OCI-LY3 (cell line): ENCODE measurements at regions not wholly inside any gene's neighbourhood (a gene's known extent, or its start where the extent isn't known, plus 50 kb on each side); places are given as distances from the start of the nearest gene placed in this dataset.

Source experiments
- H2AFZ ChIP-seq: fragments of 200-600, 300-600 bp; shearing (Covaris generic); 2 replicates; pipeline ENCODE4 v1.6.0; 2014; ENCODE audit warnings: antibody characterized with exemption, low read depth, low read length
- H3K27ac ChIP-seq: fragments of 200-600, 300-600 bp; sonication (generic); 2 replicates; pipeline ENCODE4 v1.5.1; 2014; ENCODE audit warnings: mild to moderate bottlenecking, low read length, moderate library complexity, mixed read lengths
- H3K27me3 ChIP-seq: fragments of 200-600, 300-600 bp; sonication (generic); 2 replicates; pipeline ENCODE4 v1.6.1; 2014; ENCODE audit warnings: low read depth, low read length, mixed read lengths
- H3K36me3 ChIP-seq: fragments of 200-600, 300-600 bp; sonication (generic); replicated peaks from 2 replicates; pipeline ENCODE3; 2014; ENCODE audit warnings: low read depth, low read length, mixed read lengths
- H3K4me1 ChIP-seq: fragments of 300-600, 200-600 bp; sonication (generic); 2 replicates; pipeline ENCODE4 v1.6.1; 2014; ENCODE audit warnings: low read length, mixed read lengths
- H3K4me2 ChIP-seq: fragments of 200-600, 300-600 bp; sonication (generic); 2 replicates; pipeline ENCODE4 v1.6.1; 2014; ENCODE audit warnings: low read length, mixed read lengths
- H3K4me3 ChIP-seq: fragments of 300-600, 200-600 bp; sonication (generic); 2 replicates; pipeline ENCODE4 v1.5.1; 2014; ENCODE audit warnings: antibody characterized with exemption, mild to moderate bottlenecking, low read length, moderate library complexity
- H3K79me2 ChIP-seq: fragments of 300-600, 200-600 bp; shearing (Covaris generic); 2 replicates; pipeline ENCODE4 v1.6.1; 2014; ENCODE audit warnings: mild to moderate bottlenecking, low read length, mixed read lengths
- H3K9ac ChIP-seq: fragments of 300-600, 200-600 bp; shearing (Covaris generic); 2 replicates; pipeline ENCODE4 v1.6.0; 2014; ENCODE audit warnings: mild to moderate bottlenecking, low read length, moderate library complexity
- H3K9me3 ChIP-seq: fragments of 200-600, 300-600 bp; shearing (Covaris generic); 2 replicates; pipeline ENCODE4 v1.6.1; 2014; ENCODE audit warnings: low read length, mixed read lengths; ENCODE audit not compliant: insufficient read depth
- H4K20me1 ChIP-seq: fragments of 200-600, 300-600 bp; sonication (generic); 2 replicates; pipeline ENCODE4 v1.6.1; 2016; ENCODE audit warnings: low read length, mixed read lengths; ENCODE audit not compliant: insufficient read depth
- CTCF ChIP-seq: fragments of 200-600, 300-600 bp; sonication (generic); IDR thresholded peaks from 2 replicates; pipeline ENCODE4 v1.5.1; 2014; ENCODE audit warnings: antibody characterized with exemption, low read length, low read depth
- EZH2phosphoT487 ChIP-seq: fragments of 200-600 bp; shearing (Covaris generic); IDR thresholded peaks from 2 replicates; pipeline ENCODE4 v1.6.1; 2018; ENCODE audit warnings: antibody characterized with exemption, mixed run types, low read depth

GRCh38 chr1:87513255-87513654 lies 184.6 kb downstream of the LMO4 start:
- Histone ChIP-seq H3K4me1 (no peaks in the 10 kb centered on the region), H3K27ac (no peak overlapping the region), H3K9ac (no peak overlapping the region), H3K9me3 (no peaks in the 10 kb centered on the region), H3K4me3 (no peak overlapping the region), H3K27me3 (no peaks in the 10 kb centered on the region), H4K20me1 (no peaks in the 10 kb centered on the region), H3K79me2 (no peaks in the 10 kb centered on the region), H3K4me2 (no peak overlapping the region), H2AFZ (no peak overlapping the region), H3K36me3 (no peaks in the 10 kb centered on the region)
- TF ChIP-seq CTCF = no peak
- TF ChIP-seq EZH2phosphoT487 = no peak

GRCh38 chr1:87513966-87514660 lies 185.4 kb downstream of the LMO4 start:
- Histone ChIP-seq H3K27ac (no peak overlapping the region), H3K4me2 (no peak overlapping the region), H3K9ac (no peak overlapping the region), H4K20me1 (no peaks in the 10 kb centered on the region), H3K36me3 (no peaks in the 10 kb centered on the region), H3K4me1 (no peaks in the 10 kb centered on the region; the same call in 1 of the 2 replicates), H2AFZ (no peak overlapping the region), H3K4me3 (no peak overlapping the region), H3K79me2 (no peaks in the 10 kb centered on the region), H3K27me3 (no peaks in the 10 kb centered on the region), H3K9me3 (no peaks in the 10 kb centered on the region)
- TF ChIP-seq EZH2phosphoT487 = no peak
- no peak for TF ChIP-seq CTCF

- H3K4me3 ChIP-seq = no peak overlapping the region
- no peak overlapping the region for H3K9ac ChIP-seq
- H3K4me2 ChIP-seq = no peak overlapping the region
- no peaks in the 10 kb centered on the region; the same call in 1 of the 2 replicates for H3K4me1 ChIP-seq
- no peaks in the 10 kb centered on the region for H4K20me1 ChIP-seq
- H3K27ac ChIP-seq = no peak overlapping the region
- no peaks in the 10 kb centered on the region for H3K9me3 ChIP-seq
- TF ChIP-seq CTCF = no peak
- no peak for TF ChIP-seq EZH2phosphoT487
- H3K79me2 ChIP-seq = no peaks in the 10 kb centered on the region
- H2AFZ ChIP-seq = no peak overlapping the region
- H3K36me3 ChIP-seq = no peaks in the 10 kb centered on the region
- no peaks in the 10 kb centered on the region for H3K27me3 ChIP-seq
These were observed 187.1 kb downstream of the LMO4 start for GRCh38 chr1:87515781-87516180.

- H3K9me3 ChIP-seq = no peaks in the 10 kb centered on the region
These were observed 190.1 kb downstream of the LMO4 start for GRCh38 chr1:87518794-87519193.

More at GRCh38 chr1:87518794-87519193, 190.1 kb downstream of the LMO4 start:
- no peak for TF ChIP-seq EZH2phosphoT487
- no peak for TF ChIP-seq CTCF
- Histone ChIP-seq H3K4me3 (no peak overlapping the region), H3K4me2 (no peak overlapping the region), H3K9ac (no peak overlapping the region), H3K27ac (no peak overlapping the region), H3K4me1 (no peaks in the 10 kb centered on the region; the same call in 1 of the 2 replicates), H3K79me2 (no peaks in the 10 kb centered on the region), H2AFZ (no peak overlapping the region), H3K36me3 (no peaks in the 10 kb centered on the region), H3K27me3 (no peaks in the 10 kb centered on the region), H4K20me1 (no peaks in the 10 kb centered on the region)
